Testis (tissue), 2 donors: ENCODE measurements at regions not wholly inside any gene's neighbourhood (a gene's known extent, or its start where the extent isn't known, plus 50 kb on each side); places are given as distances from the start of the nearest gene placed in this dataset.

Experiments
- DNase-seq: peaks from one replicate; pipeline ENCODE4 v3.0.0-alpha.2; 2019
- H3K27ac ChIP-seq, 2 donors: fragments of 200-600 bp; sonication (generic); one replicate each; pipeline ENCODE4 v1.5.1; 2019
- H3K27me3 ChIP-seq: fragments of 200-600 bp; sonication (generic); one replicate; pipeline ENCODE4 v1.5.1; 2019
- H3K36me3 ChIP-seq: fragments of 200-600 bp; sonication (generic); one replicate; pipeline ENCODE4 v1.5.1; 2017; ENCODE audit warnings: low read depth; ENCODE audit errors: missing control alignments
- H3K4me1 ChIP-seq: fragments of 200-600 bp; sonication (generic); one replicate; pipeline ENCODE4 v1.5.1; 2019
- H3K4me3 ChIP-seq, 2 donors: fragments of 200-600 bp; sonication (generic); one replicate each; pipeline ENCODE4 v1.5.1; 2017 to 2019
- H3K9me3 ChIP-seq: fragments of 200-600 bp; sonication (generic); one replicate; pipeline ENCODE4 v1.5.1; 2017
- CTCF ChIP-seq, 3 experiments: fragments of 450-650 bp in 2 of 3; fragments of 200-600 bp in 1 of 3; sonication (generic) in 1 of 3; IDR thresholded peaks; one replicate each; pipeline ENCODE4 v1.5.1; 2016 to 2019; ENCODE audit warnings: antibody characterized with exemption in 3 of 3, mild to moderate bottlenecking in 2 of 3, moderate library complexity in 1 of 3
- POLR2A ChIP-seq: fragments of 450-650 bp; IDR thresholded peaks from one replicate; pipeline ENCODE4 v1.6.1; 2017; ENCODE audit warnings: antibody characterized with exemption, mild to moderate bottlenecking, moderate library complexity
- WGBS, 2 donors: methylation state at CpG; one replicate each; pipeline ENCODE4 v1.1.5; 2018; 5-methylcytosine and 5-hydroxymethylcytosine counted together
- intact Hi-C: fragments of 100-400 bp; cut with DNase I; formaldehyde crosslinking; loops from one replicate; pipeline ENCODE4 v1.15.1; 2023; ENCODE audit warnings: low total_unique reads

DNA sequence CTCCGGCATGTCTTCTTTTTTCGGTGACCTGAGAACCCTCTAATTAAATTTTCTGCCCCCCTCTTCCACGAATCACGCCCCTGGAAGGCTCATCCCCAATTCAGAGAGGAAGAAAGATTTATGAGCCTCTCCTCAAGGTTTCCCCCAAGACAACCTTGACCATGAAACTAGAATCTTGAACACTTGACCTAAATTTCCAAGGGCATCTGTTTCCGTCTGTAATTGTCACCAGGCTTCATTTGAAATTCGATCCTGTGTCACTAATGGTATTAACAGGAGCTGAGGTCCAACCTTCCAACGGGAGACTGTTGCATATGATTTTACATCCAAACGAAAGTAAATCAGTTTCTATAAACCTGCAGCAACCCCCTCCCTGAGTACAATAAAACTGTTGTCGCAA lies 139.9 kb upstream of the ZIC3 start:
- Histone ChIP-seq H3K9me3 (no peaks in the 10 kb centered on the region), H3K36me3 (no peaks in the 10 kb centered on the region), H3K4me1 (no peaks in the 10 kb centered on the region), H3K27me3 (no peaks in the 10 kb centered on the region), H3K4me3 (no peak overlapping the region), H3K27ac (no peak overlapping the region)
- no peak for TF ChIP-seq CTCF (IDR thresholded peaks at IDR 0.05)
- no peak for TF ChIP-seq POLR2A
- no peak for DNase-seq
- intact Hi-C loops, result no loop called here
- WGBS, 2 donors, result 3 to 9% methylated on average over 9 of the region's 9 CpGs

DNA sequence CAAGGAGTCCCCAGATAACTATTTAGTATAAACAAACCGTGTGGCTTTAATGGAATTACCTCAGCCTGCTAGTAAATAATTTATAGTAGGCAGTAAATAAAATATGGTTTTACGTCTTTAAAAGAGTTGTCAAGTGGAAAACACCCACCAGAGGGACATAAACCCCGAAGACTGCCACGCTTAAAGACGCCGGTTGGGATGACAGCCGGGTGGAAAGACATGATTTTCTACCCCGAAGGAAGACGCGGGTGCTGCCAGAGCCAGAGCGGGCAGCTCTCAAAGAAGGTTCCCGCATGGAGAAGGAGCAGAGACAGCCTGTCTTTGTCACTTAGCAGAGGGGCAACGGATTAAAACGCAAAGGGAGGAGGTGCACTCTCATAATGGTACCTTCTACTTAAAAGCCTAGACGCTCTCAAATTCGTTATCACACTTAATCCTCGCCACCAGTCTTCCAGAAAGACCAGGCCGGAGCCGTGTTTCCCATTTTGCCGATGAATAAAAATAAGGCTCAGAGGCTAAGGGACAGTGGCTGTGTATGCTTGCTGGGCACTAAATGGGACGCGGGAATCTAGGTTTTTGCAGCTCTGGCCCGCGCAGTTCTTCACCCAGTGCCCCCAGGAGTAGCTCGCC lies 140.5 kb upstream of the ZIC3 start:
- H3K9me3 ChIP-seq, result no peaks in the 10 kb centered on the region
- no peaks in the 10 kb centered on the region for H3K36me3 ChIP-seq
- TF ChIP-seq POLR2A, result no peak
- TF ChIP-seq CTCF (IDR thresholded peaks at IDR 0.05), result no peak
- no peaks in the 10 kb centered on the region for H3K4me1 ChIP-seq
- WGBS, 2 donors, result 3 to 4% methylated on average over 14 to 22 of the region's 25 CpGs
- no peak overlapping the region for H3K4me3 ChIP-seq
- H3K27ac ChIP-seq, result no peak overlapping the region
- DNase-seq, result no peak
- no peaks in the 10 kb centered on the region for H3K27me3 ChIP-seq
- intact Hi-C loops, result no loop called here

GRCh38 chrX:137424679-137425078 lies 141.2 kb upstream of the ZIC3 start:
- intact Hi-C loops, result no loop called here
- Histone ChIP-seq H3K4me1 (no peaks in the 10 kb centered on the region), H3K9me3 (no peaks in the 10 kb centered on the region), H3K27ac (no peak overlapping the region), H3K27me3 (no peaks in the 10 kb centered on the region), H3K36me3 (no peaks in the 10 kb centered on the region), H3K4me3 (no peak overlapping the region)
- TF ChIP-seq POLR2A (no peak), CTCF (IDR thresholded peaks at IDR 0.05) (no peak)
- no peak for DNase-seq
- WGBS, 2 donors, result 0% methylated on average over 5 to 15 of the region's 15 CpGs

DNA sequence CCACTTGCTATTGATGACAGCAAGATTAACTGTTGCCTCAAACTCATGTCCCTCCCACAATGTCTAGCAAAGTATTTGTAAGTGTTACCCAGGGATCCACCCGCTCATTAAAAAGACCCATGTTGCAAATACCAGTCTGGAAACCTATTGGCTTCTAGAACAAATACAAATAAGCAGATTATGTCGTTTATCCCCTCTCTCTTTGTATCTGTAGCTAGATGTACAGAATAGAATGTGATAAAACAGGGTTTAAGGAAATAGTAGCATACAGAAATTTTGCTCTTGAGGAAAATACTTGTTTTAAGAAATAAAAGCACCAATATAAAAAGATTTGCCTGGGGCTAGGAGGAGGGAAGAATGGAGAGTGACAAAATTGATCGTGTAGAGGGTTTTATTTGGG lies 142.7 kb upstream of the ZIC3 start:
- WGBS, 2 donors, result 26 to 34% methylated on average over 3 of the region's 3 CpGs
- H3K4me3 ChIP-seq, result no peak overlapping the region
- H3K36me3 ChIP-seq, result no peaks in the 10 kb centered on the region
- no peak for DNase-seq
- no peaks in the 10 kb centered on the region for H3K27me3 ChIP-seq
- no peak for TF ChIP-seq POLR2A
- TF ChIP-seq CTCF (IDR thresholded peaks at IDR 0.05), result no peak
- no peak overlapping the region for H3K27ac ChIP-seq
- H3K4me1 ChIP-seq, result no peaks in the 10 kb centered on the region
- no peaks in the 10 kb centered on the region for H3K9me3 ChIP-seq
- intact Hi-C loops, result no loop called here

DNA sequence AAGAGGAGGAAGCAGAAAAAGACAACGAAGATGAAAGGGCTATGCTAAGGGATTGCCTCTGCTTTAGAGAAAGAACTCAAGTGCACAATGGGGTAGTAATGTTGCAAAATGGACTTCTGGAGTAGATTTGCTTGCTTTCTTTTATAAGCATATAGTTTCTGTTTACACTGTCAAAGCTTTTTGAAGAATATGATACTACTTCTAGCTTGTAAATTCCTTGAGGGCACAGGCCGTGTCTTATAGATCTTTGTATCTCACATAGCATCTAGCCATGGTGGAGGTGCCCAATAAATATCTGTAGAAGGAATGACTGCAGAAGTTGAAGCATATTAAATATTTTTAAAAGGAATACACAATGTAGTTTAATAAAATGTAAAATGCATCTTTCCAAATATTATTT lies 147.8 kb upstream of the ZIC3 start:
- no peak overlapping the region for H3K4me3 ChIP-seq
- no peaks in the 10 kb centered on the region for H3K27me3 ChIP-seq
- H3K4me1 ChIP-seq, result no peaks in the 10 kb centered on the region
- intact Hi-C loops, result no loop called here
- H3K9me3 ChIP-seq, result no peaks in the 10 kb centered on the region
- H3K27ac ChIP-seq, result no peak overlapping the region
- WGBS, 2 donors, result 63 to 88% methylated on average over 2 of the region's 2 CpGs
- TF ChIP-seq POLR2A (no peak), CTCF (IDR thresholded peaks at IDR 0.05) (no peak)
- H3K36me3 ChIP-seq, result no peaks in the 10 kb centered on the region
- no peak for DNase-seq
